ENCODE measurements at regions not wholly inside any gene's neighbourhood (a gene's known extent, or its start where the extent isn't known, plus 50 kb on each side); places are given as distances from the start of the nearest gene placed in this dataset.

- no peak for DNase-seq
- Mint-ChIP-seq H3K36me3 (ENCODE audit: low read depth) (no peaks in the 10 kb centered on the region), H3K4me3 (no peak overlapping the region), H3K27ac (no peak overlapping the region), H3K4me1 (ENCODE audit: low read depth) (no peaks in the 10 kb centered on the region), H3K9me3 (no peaks in the 10 kb centered on the region), H3K27me3 (peaks cover 36% of the 10 kb centered on the region)
- CTCF ChIA-PET: no interaction called here
- H3K9me3 ChIP-seq (ENCODE audit: control insufficient read depth in 1 of 2, insufficient read depth in 1 of 2, low read length in 2 of 2): no peaks in the 10 kb centered on the region
- intact Hi-C loops (cut with DNase I, micrococcal nuclease): no loop called here
- H3K36me3 ChIP-seq (ENCODE audit: insufficient read depth, low read length): no peaks in the 10 kb centered on the region
- no peak overlapping the region for H3K27ac ChIP-seq (ENCODE audit: low read depth in 1 of 2, low read length in 2 of 2)
- peaks cover 8 to 13% of the 10 kb centered on the region in 2 experiments for H3K27me3 ChIP-seq (ENCODE audit: control insufficient read depth in 1 of 2, insufficient read depth in 2 of 2, low read length in 2 of 2)
- H3K4me1 ChIP-seq (ENCODE audit: insufficient read depth, low read length): peaks cover under 1% of the 10 kb centered on the region
- no peak overlapping the region for H3K4me3 ChIP-seq (ENCODE audit: low read length)
- POLR2A ChIA-PET: no interaction called here
- ATAC-seq (ENCODE audit: poor library complexity): no peak
- TF ChIP-seq CTCF (IDR thresholded peaks at IDR 0.05): no peak
Observed at GRCh38 chr13:74570046-74570445, 435.8 kb upstream of the KLF12 start.

GRCh38 chr13:74569251-74569650 lies 435.0 kb upstream of the KLF12 start:
- Mint-ChIP-seq H3K27me3 (peaks cover 28% of the 10 kb centered on the region), H3K9me3 (no peaks in the 10 kb centered on the region), H3K36me3 (ENCODE audit: low read depth) (no peaks in the 10 kb centered on the region), H3K4me1 (ENCODE audit: low read depth) (no peaks in the 10 kb centered on the region), H3K27ac (no peak overlapping the region), H3K4me3 (no peak overlapping the region)
- Histone ChIP-seq H3K36me3 (ENCODE audit: insufficient read depth, low read length) (no peaks in the 10 kb centered on the region), H3K27ac (ENCODE audit: low read depth in 1 of 2, low read length in 2 of 2) (no peak overlapping the region), H3K4me1 (ENCODE audit: insufficient read depth, low read length) (no peaks in the 10 kb centered on the region), H3K9me3 (ENCODE audit: control insufficient read depth in 1 of 2, insufficient read depth in 1 of 2, low read length in 2 of 2) (no peaks in the 10 kb centered on the region), H3K4me3 (ENCODE audit: low read length) (no peak overlapping the region), H3K27me3 (ENCODE audit: control insufficient read depth in 1 of 2, insufficient read depth in 2 of 2, low read length in 2 of 2) (peaks cover 3 to 11% of the 10 kb centered on the region in 2 experiments)
- TF ChIP-seq CTCF (IDR thresholded peaks at IDR 0.05): no peak
- CTCF ChIA-PET: no interaction called here
- intact Hi-C loops (cut with DNase I, micrococcal nuclease): no loop called here
- ATAC-seq (ENCODE audit: poor library complexity) (no peak), DNase-seq (no peak)
- POLR2A ChIA-PET: no interaction called here

- peaks cover 0 to 4% of the 10 kb centered on the region in 2 experiments for H3K27me3 ChIP-seq (ENCODE audit: control insufficient read depth in 1 of 2, insufficient read depth in 2 of 2, low read length in 2 of 2)
- H3K4me1 Mint-ChIP-seq (ENCODE audit: low read depth): no peaks in the 10 kb centered on the region
- no peak for TF ChIP-seq CTCF (IDR thresholded peaks at IDR 0.05)
- ChIA-PET POLR2A (no interaction called here), CTCF (no interaction called here)
- no peak overlapping the region for H3K4me3 Mint-ChIP-seq
- intact Hi-C loops (cut with DNase I, micrococcal nuclease): no loop called here
- no peak for ATAC-seq (ENCODE audit: poor library complexity)
- H3K9me3 Mint-ChIP-seq: no peaks in the 10 kb centered on the region
- no peak overlapping the region for H3K27ac Mint-ChIP-seq
- no peaks in the 10 kb centered on the region for H3K36me3 Mint-ChIP-seq (ENCODE audit: low read depth)
- H3K4me3 ChIP-seq (ENCODE audit: low read length): no peak overlapping the region
- no peak overlapping the region for H3K27ac ChIP-seq (ENCODE audit: low read depth in 1 of 2, low read length in 2 of 2)
- no peaks in the 10 kb centered on the region for H3K9me3 ChIP-seq (ENCODE audit: control insufficient read depth in 1 of 2, insufficient read depth in 1 of 2, low read length in 2 of 2)
- no peak for DNase-seq
- peaks cover 16% of the 10 kb centered on the region for H3K27me3 Mint-ChIP-seq
- H3K36me3 ChIP-seq (ENCODE audit: insufficient read depth, low read length): no peaks in the 10 kb centered on the region
- no peaks in the 10 kb centered on the region for H3K4me1 ChIP-seq (ENCODE audit: insufficient read depth, low read length)
Observed at GRCh38 chr13:74567485-74567884, 433.3 kb upstream of the KLF12 start.
